ENCODE measurements at regions not wholly inside any gene's neighbourhood (a gene's known extent, or its start where the extent isn't known, plus 50 kb on each side); places are given as distances from the start of the nearest gene placed in this dataset.
"Not testable (repeated sequence)": the region's sequence is repeated elsewhere in the genome, so short reads cannot be mapped to it uniquely, and the experiment has no call there.

DNA sequence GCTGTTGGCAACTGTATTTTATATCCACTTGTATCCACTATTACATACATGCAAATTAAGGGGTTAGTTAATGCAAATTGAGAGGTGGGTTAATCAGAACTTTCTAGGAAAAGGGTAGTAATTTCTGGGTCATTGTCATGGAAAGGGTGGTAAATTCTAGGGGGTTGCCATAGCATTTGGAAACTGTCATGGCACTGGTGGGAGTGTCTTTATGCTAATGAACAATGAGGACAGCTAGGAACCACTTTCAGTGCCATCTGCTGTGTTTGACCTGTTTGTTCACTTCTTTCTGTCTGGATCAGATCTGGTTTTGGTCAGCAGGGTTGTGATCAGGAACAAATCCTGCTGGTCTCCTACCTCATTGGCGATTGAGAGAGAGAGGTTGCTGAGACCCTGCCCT, 283.3 kb upstream of the PRKCQ start:
- DNase-seq: no peak

- no peak for DNase-seq
Observed at GRCh38 chr10:6850452-6850851, 270.4 kb upstream of the PRKCQ start.

- DNase-seq: no peak
Observed at GRCh38 chr10:6847561-6847960, 267.5 kb upstream of the PRKCQ start.

DNA sequence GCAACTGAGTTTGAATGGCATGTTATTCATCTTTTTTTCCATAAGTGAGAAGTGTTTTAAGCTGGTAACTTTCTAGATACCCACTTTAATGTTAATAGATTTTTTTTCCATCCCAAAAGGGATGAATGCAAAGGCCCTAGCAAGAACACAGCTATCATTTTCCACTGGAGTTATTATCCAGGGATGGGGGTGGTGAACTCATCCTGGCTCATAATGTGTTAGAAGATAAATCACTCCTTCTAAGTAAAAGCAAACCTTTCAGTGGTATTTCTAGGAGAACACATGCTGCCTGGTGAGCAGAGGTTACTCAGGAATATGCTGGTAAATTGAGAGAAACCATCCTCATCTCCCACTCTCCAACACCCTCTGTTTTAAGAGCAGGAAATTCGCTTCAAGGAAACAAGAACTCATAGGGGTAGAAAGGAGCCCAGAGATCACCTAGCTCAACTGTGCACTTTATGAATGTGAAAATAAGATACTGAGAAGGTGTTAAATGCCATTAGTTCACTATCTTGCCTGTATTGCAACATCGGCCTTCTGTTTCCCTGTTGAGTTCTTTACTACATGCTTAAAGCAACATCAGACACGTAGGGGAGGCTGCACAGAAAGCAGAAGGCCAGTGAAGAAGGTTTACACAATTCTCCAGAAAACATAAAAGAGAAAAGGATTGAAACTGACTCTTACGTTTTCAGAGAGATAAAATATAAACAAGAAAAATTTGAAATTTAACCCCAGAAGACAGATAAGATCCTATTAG, 264.0 kb upstream of the PRKCQ start:
- peak; percentile 64 for DNase-seq

- peak; percentile 31 for DNase-seq
Observed at GRCh38 chr10:6843481-6843881, 263.4 kb upstream of the PRKCQ start.

- no peak for DNase-seq
Observed at GRCh38 chr10:6842722-6843121, 262.6 kb upstream of the PRKCQ start.

GRCh38 chr10:6841761-6842160, 261.7 kb upstream of the PRKCQ start:
- DNase-seq: no peak

DNA sequence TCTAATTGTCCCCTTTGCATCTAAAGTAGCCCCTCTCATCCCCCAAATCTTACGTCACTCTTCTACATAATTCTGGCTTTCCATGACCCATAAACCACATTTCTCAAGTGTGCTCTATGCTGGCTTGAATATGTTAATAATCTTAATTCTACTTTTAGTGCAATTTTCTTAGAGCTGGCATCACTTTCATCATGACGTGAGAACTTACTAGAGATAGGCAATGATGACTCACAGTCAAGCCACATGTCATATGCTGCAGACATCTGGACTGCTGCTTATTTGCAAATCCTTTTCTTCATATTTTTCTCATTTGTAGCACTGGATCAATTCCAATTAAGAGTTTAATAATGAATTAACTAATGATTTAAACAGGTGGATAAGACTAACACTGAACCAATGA, 260.7 kb upstream of the PRKCQ start:
- peak; percentile 75 for DNase-seq

GRCh38 chr10:6840201-6840691, 260.2 kb upstream of the PRKCQ start:
- DNase-seq: peak; percentile 71

DNA sequence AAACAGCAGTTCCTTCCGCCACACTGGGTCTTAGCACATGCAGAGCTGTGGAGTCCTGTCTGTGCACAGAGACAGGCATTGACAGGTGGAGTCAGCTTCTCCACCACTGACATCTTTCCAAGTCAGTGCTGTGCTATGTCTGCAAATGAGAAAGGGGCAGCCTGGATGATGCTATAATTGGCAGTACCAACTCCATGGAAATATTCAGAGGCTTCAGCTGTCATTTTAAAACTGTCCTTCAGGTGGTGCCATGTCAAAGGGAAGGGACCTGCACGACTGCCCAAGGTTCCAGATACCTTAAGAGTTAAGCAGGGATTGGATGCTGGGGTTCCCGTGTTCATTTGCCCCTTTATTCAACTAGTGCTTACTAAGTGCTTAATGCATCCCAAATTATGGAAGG, 258.0 kb upstream of the PRKCQ start:
- peak; percentile 28 for DNase-seq

DNA sequence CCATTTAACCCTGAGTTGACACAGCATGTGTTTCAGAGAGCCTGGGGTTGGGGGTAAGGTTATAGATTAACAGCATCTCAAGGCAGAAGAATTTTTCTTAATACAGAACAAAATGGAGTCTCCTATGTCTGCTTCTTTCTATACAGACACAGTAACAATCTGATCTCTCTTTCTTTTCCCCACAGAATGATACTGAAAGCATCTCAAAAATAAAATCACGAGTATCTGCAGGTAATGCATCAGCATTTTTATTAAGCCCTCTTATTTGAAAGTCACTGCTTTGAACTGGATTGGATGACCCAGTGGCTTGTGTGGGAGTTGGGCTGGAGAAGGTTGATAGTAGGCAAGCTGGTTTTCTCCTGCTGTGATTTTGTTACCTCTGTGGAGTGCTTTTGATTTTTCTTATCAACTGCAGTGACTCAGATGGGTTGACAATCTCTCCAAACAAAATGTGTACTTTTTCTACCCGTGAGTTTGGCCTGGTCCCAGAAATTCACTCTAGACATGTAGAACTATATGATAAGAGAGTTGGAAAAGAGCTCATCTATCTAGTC, 253.5 kb upstream of the PRKCQ start:
- no peak for DNase-seq

- DNase-seq: not testable (repeated sequence)
Observed at GRCh38 chr10:6830981-6831380, 250.9 kb upstream of the PRKCQ start.

DNA sequence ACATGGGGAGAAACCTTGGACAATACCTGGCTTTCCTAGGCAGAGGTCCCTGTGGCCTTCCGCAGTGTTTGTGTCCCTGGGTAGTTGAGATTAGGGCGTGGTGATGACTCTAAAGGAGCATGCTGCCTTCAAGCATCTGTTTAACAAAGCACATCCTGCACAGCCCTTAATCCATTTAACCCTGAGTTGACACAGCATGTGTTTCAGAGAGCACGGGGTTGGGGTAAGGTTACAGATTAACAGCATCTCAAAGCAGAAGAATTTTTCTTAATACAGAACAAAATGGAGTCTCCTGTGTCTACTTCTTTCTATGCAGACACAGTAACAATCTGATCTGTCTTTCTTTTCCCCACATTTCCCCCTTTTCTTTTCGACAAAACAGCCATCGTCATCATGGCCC, 244.7 kb upstream of the PRKCQ start:
- not testable (repeated sequence) for DNase-seq

DNA sequence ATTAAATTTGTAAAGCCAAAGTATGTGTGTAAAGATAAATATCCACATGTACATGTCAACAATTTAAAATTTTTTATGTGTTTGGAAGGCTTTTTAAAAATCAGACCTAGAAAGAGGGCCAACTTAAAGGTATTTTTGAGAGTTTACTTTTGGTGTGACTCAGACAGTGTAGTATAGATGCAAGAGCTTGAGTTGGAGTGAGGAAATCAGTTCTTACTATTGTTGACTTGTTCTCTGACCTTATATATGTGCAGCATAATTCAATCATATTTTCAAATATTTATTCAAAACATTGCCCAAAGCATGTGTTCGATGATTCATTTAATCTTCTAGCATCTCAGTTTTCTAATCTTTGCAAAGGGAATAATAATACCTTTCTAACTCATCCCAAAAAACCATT, 243.7 kb upstream of the PRKCQ start:
- no peak for DNase-seq

DNA sequence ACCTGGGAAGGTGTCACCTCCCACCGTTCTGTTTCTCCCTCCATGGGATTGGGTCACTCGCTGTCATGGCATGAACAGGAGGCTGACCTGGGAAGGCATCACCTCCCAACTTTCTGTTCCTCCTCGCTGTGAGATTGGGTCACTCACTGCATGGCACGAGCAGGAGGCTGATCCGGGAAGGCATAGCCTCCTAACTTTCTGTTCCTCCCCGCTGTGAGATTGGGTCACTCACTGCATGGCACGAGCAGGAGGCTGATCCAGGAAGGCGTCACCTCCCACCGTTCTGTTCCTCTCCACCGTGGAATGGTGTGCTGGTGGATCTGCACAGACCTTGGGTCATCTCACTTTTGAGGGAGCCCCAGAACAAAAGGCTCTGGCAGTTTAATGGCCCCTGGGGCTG, 239.2 kb upstream of the PRKCQ start:
- peak; percentile 81 for DNase-seq

DNA sequence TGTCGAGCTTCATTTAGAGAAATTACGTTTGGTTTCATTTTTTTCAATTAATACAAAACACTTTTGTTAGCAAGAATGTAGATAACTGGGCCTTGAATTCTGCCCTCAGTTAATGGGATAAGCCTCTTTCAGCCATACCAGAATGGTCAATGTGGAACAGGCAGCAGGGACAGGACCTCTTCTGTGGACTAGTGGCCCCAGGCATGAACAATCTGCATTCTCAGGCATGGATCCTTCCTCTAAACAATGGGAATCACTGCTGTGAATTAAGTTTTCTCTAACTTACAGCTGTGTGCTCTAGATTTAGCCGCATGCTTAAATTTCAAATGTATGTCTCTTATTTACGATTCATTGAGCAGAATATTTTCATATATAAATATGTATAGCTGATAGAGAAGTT, 237.7 kb upstream of the PRKCQ start:
- no peak for DNase-seq

GRCh38 chr10:6815346-6815745, 235.3 kb upstream of the PRKCQ start:
- DNase-seq: no peak

GRCh38 chr10:6813856-6814255, 233.8 kb upstream of the PRKCQ start:
- no peak for DNase-seq

DNA sequence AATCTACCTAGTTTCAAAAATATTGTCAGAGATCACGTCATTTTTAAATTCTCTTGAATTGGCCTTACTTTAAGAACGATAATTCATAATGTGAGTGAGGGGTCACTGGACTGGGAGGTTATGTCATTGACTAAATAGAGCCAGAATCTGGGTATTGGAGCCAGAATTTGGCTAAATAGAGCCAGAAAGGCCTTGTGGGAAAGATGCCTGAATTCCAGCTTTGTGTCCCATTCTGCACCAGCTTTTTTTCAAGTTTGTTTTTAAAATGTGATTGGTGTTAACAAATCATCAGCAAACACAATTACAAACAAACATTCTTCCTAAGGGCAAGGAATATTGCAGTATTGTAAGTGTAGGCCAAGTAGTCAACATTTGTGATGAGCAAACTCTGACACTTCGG, 233.2 kb upstream of the PRKCQ start:
- DNase-seq: no peak

GRCh38 chr10:6811153-6811552, 231.1 kb upstream of the PRKCQ start:
- no peak for DNase-seq

DNA sequence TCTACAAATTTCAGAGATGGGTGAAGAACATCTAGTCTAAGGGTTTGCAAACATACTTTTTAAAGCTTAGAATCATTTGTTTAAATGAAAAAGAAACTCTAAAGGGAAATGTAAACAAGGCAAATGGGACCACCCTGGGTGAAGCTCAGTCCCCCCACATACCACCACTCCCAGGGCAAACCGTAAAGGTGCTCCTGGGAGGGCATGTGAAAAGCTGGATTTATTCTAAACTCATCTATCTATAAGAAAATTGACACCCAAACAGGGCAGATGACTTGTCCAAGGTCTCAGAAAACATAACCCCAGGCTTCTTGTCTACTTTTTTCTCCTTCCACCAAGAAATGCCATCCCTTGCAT, 223.3 kb upstream of the PRKCQ start:
- no peak for DNase-seq

DNA sequence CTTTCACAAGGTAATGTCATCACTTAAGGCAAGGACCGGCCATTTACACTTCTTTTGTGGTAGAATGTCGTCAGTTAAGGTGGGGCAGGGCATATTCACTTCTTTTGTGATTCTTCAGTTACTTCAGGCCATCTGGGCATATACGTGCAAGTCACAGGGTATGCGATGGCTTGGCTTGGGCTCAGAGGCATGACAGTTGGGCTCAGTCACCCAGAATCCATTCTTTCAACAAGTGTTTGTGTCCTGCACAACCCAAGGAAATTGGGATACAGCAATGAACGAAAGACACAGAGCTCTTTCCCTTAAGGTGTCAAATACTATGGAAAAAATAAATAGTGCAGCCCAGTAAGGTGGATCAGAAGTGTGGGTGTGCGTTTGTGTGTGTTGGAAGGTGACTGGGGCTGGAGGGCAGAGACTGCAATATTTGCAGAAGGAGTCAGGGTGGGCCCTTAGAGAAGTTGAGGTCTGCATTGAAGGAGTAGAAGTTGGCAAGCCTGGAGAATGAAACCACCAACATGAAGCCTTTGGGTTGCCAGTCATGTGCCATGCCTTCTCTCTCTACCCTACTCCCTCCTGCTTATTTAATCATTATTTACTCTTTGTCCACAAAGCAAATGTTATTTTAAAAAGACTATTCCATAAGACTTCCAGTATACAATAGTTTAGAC, 222.8 kb upstream of the PRKCQ start:
- peak; percentile 16 for DNase-seq

GRCh38 chr10:6796231-6796630, 216.2 kb upstream of the PRKCQ start:
- no peak for DNase-seq

DNA sequence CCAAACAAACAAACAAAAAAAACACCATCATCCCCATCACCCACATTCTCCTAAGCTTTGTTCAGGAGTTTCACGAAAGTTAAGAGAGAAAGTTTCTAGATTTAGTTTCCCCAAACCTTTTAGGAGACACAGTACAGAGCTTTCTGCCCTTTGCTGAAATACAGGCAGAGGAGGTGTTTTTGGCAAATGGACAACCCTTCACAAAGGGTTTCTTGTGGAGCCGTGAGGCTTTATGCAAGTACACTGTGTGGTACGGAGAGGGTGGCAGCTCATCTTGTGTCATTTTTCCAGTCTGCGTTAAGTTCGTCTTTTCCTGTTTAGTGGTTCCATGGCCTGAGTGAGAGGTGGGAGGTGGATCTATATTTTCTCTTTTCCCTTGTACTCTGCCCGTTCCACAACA, 215.5 kb upstream of the PRKCQ start:
- no peak for DNase-seq

All from MV-4-11 (cell line).